HUDEP-2 (cell line): ENCODE measurements at regions not wholly inside any gene's neighbourhood (a gene's known extent, or its start where the extent isn't known, plus 50 kb on each side); places are given as distances from the start of the nearest gene placed in this dataset.
"Not testable (repeated sequence)": the region's sequence is repeated elsewhere in the genome, so short reads cannot be mapped to it uniquely, and the experiment has no call there.

Experiments
- DNase-seq, 76 experiments: peaks; one replicate each; lab custom pipeline; 2025; ENCODE audit not compliant: unreplicated experiment in 76 of 76; lab: John Stamatoyannopoulos, UW

DNA sequence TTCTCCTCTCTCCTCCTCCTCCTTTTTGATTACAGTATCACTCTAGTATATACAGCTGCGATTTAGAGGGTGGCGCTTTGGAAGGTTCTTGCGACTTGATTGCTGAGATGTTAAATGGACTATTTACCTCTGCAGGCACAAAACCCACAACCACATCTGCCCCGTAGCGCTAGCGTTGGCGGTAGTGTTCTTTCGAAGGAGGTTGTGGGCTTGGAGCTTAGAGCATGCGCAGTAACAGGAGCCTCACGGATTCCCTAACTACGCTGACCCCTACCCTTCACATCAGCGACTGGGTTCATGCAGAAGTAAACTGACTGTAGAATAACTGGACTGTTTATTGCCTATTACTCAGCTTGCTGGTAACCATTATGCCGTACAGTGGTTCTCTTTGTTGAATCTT lies 58.0 kb downstream of the CGGBP1 start:
- no peak for DNase-seq

DNA sequence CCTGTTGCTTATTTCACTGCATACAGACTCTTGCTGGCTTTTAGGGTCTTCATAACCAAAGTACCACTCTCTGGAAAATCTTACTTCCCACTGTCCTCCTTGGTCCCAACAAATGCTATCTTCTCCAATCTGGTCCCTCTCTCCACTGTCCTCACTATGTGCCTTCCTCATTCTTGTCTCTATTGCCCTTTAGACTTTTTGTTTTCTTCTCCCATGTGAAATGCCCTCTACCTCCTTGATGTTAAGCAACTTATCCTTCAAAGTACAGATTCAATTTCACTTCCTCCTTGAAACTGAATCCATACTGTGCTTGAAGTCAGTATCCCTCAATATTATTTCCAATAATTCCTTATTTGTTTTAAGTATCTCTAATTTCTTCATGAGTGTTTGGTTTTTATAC lies 60.8 kb downstream of the CGGBP1 start:
- no peak for DNase-seq

DNA sequence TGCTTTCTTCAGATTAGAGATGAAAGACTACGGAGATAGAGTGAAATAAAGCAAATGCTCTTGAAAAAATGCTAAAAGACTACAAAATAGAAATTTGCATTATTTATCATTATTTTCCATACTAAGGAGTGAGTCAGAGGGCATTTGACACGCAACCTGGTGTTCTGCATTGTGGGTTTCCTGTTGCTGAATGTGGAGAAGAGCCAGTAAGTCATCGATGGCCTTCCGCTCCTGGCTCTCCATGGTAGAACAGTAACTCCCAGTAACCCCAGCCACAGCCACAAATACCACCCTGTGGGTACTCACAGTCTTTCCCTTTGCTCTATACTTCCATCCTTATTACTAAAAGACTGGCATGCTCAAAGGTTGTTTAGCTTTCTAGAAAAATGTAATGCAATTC lies 61.5 kb downstream of the CGGBP1 start:
- no peak for DNase-seq

DNA sequence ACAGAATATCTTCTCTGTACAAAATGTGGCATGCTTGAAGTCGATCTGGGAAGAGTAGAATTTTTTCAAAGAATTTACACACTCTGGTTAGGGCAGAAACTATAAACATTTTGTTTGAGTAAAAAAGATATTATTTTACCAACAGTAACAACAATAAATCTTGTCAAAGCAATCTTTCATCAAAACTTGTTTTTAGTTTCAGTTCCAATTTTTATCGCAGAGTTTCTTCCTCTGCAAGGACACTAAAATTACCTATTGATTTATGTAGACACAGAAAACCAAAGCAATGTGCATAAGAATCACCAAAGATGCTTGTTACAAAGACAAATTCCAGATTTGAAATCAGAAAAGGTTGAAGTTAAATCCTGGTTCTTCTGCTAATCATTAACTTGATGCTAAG lies 61.9 kb downstream of the CGGBP1 start:
- no peak for DNase-seq

DNA sequence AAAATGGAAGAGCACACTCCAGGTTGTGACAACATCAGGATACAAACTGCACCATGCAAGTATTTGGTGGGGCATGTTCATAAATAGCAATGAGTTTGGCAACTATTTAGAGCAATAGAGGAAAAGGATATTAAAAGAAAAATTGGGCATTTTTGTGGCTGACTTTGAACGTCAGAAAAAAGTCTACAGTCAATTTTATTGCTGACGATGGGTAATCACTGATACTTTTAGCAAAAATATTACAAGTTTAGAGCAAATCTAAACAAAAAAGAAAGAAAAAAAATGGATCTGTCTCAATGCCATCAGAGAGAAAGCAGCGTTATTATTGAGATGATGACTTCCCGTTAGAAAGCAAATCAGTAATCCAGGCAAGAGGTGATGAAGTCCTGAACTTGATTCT lies 65.2 kb downstream of the CGGBP1 start:
- DNase-seq: no peak

DNA sequence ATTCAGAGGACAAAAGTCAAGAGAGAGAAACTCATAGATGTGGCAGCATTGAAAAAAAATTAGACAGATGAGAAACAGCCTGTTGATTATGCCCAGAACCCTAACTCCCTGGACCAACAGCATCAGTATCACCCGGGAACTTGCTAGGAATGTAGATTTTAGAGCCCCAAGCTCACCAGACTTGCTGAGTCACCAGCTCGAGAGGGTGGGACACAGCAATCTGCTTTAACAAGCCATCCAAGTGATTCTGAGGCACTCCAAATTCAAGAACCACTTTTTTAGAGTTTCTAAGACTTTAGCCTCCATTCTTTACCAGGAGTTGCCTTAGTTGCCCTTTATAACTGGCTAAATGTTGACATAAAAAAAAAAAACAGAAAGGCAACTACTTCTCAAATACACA lies 70.9 kb downstream of the CGGBP1 start:
- DNase-seq: no peak

DNA sequence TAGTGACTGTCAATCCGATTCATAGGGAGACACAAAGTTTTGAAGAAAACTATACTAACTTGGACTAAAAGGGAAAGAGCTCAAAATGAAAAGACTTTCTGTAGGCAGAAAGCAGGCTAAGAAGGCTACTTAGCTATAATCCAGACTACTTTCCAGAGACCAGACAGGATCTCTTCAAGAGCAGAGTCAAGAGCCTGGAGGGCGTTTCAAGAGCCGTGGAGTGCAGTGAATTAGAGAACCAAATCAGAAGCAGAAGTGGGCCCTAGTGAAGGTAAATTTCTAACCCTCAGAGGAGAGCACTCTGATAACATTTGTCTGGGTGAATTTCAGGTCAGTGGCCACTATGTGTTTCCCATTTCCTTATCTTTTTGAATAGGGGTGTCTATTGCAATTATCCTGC lies 76.4 kb downstream of the CGGBP1 start:
- DNase-seq: no peak

DNA sequence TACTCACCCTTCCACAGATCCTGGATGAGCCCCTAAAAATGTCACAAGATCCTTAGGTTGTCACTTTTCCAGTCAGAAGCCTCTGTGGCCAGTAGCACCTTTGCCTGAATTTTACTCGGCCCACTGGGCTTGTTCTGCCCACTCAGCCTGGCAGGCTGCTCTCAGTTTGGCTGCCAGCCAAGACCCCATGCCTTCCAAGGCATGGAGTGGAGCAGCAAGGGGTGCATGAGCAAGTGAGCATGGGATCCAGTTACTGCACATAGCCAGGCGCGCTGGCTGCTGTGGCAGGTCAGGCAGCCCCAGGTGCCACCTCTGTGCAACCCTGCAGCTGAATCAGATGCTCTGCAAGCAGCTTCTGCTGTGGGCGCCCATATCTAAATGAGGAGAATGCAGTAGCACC lies 79.3 kb downstream of the CGGBP1 start:
- DNase-seq: no peak

DNA sequence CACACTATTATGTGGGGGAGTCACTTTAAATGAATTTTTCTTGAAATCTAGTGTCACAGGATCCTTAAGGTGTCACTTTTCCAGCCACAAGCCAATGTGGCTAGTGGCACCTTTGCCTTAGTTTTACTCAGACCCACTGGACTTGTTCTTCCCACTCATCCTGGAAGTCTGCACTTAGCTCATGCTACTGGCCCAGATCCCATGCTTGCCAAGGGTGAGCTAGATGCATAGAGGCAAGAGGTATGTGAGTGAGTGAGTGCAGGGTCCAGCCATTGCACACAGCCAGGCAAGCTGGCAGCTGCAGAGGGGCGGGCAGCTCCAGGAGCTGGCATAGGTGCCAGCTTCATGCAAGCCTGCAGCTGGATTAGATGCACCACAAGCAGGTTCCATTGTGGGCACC lies 81.0 kb downstream of the CGGBP1 start:
- DNase-seq: no peak

DNA sequence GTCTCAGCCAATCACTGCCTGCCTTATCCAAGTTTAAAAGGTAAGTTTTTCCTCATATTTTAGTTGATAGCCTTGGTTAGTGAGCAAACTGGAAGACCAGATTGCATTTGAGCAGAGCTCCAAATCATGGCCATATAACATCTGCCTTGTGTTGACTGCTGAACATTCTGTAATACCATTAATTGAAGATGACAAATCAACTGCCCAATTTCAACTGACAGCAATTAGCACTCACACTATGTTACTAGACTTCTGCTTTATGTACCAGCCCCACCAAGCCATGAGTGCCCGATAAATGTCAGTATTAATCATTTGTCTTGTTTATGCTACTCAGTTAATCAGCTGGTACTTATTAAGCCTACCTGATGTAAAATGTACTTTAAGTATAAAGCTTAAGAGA lies 83.1 kb downstream of the CGGBP1 start:
- no peak for DNase-seq

DNA sequence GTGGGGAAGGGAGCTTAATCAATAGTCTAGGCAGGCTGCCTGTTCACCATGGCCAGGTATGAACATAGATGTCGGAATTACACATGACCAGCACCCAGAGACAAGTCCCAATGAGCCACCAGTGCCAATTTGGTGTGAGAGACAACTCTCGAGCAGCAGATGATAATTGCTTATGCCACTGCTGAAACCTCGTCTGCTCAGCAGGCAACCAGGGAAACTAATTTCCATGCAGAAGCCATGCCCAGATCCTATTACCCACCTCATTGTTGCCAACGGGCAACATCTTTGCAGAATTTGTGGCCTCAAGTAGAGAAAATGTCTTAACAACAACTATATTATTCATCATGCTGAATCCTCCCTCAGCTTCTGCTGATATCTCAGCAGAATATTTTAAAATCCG lies 84.9 kb downstream of the CGGBP1 start:
- no peak for DNase-seq

DNA sequence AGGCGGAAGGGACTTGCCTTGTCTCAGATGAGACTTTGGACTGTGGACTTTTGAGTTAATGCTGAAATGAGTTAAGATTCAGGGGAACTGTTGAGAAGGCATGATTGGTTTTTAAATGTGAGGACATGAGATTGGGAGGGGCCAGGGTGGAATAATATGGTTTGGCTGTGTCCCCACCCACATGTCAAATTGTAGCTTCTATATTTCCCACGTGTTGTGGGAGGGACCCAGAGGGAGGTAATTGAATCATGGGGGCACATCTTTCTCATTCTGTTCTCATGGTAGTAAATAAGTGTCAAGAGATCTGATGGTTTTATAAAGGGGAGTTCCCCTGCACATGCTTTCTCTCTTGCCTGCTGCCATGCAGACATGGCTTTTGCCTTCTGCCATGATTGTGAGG lies 89.2 kb downstream of the CGGBP1 start:
- DNase-seq: no peak

DNA sequence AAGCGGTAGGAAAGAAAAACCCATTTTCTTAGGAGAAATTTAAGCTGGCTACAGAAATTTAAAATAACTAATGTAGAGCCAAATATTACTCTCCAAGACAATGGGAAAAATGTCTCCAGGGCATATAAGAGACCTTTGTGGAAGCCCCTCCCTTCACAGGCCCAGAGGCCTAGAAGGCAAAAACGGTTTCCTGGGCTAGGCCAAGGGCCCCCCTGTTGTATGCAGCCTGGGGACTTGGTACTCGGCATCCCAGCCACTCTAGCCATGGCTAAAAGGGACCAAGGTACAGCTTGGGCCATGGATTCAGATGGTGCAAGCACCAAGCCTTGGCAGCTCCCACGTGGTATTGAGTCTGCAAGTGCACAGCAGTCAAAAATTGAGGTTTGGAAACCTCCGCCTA lies 90.1 kb downstream of the CGGBP1 start:
- no peak for DNase-seq

DNA sequence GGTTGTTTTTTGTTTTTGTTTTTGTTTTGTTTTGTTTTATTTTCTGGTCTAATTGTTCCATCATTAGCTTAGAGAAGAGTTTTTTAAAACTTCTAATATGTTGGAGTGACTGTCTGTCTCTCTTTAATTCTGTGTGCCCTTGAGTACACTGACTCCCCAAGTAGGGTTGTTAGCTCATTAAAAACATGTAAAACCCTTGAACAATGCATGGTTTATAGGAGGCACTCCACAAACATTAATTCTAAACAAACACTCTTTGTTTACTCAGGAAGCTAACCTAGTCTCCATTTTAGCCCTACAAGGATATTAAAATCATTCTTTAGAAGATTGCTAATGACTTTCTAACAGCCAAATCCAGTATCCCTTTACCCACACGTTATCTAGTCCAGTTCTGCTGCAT lies 100.5 kb downstream of the CGGBP1 start:
- DNase-seq: no peak

DNA sequence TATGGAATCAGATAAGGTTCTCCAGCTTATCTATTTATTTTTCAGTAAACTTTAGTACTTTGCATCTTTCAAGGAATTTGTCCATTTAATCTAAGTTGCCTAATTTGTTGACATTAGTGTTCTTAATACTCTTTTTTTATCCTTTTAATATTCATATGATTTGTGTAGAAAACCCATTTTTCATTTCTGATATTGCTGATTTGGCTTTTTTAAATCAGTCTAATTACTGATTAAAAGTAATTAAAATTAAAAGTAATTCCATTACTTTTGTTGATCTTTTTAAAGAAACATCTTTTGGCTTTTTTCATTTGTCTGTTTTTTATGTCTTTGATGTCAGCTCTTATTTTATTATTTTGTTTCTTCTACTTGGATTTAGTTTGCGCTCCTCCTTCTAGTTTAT lies 101.2 kb downstream of the CGGBP1 start:
- no peak for DNase-seq

DNA sequence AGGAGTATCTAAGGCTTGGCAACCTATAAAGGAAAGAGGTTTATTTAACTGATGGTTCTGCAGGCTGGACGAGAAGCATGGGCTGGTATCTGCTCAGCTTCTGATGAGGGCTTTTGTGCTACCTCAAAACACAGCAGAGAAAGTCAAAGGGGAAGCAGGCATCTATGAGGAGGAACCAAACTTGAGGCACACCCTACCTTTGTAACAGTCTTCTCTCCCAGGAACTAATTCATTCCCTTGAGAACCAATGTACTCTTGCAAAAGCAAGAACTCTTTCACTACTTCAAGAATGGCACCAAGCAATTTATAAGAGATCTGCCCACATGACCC lies 109.0 kb downstream of the CGGBP1 start:
- no peak for DNase-seq

DNA sequence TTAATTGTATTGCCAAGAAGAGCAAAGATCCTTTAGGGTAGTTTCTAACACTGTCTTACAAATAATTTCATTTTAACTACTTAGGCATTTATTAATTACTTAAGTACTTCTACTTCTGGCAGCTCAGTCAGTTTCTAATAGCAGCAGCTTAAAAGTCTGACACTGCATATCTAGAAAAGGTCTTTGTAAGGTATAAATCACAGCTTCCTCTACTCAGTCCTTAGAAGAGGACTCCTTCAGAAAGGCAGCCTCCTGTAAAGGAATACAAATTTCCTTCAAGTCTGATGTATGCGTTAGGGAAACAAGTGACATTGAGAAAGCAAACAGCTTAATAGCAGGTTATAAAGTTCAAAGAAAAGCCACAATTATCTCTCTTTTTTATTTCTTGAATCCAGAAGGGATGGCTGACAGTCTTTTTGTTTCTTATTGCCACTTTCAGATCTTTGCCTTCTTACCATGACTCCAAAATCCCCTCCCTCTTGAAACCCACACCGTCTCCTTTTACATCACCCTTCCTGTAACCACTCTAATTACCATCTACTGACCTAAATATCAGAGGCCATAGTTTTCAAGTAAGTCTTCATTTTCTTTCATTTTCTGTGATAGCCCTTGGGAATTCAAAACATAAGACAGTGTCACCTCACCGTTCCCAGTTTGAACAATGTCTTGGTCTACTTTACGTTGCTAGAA lies 109.5 kb downstream of the CGGBP1 start:
- DNase-seq: no peak

DNA sequence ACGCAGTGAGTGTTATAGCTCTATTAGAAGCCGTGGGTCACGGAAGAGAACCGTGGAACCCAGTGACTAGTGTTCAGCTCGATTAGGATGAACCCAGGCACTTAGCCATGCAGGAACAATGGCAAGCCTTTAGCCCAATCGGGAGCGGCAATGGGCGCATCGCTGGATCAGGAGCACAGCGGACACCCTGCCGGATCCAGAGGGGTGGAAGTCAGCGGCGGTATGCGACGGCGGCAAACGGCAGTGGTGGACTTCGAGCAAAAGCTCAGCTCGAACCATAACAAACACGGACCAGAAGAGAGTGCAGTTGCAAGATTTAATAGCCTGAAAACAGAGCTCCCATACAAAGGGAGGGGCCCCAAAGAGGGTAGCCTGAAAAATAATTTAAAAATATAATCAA lies 112.8 kb downstream of the CGGBP1 start:
- DNase-seq: not testable (repeated sequence)

DNA sequence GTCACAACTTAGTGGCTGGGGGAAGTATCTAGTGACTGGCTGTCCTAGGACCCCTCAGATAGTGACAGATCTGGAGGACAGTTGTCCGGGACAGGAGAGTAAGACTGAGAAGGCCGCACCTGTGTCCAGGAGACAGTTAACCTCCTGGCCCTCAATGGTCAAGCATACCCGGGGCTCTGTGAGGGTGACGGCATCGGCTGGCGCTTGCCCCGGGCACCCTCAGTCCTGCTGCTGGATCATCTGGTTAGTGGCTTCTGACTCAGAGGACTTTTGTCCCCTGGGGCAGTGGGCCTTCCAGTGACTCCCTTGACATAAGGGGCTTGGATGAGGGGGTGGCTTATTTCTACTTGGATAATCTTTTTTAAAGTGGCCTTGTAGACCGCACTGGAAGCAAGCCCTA lies 116.5 kb downstream of the CGGBP1 start:
- not testable (repeated sequence) for DNase-seq

DNA sequence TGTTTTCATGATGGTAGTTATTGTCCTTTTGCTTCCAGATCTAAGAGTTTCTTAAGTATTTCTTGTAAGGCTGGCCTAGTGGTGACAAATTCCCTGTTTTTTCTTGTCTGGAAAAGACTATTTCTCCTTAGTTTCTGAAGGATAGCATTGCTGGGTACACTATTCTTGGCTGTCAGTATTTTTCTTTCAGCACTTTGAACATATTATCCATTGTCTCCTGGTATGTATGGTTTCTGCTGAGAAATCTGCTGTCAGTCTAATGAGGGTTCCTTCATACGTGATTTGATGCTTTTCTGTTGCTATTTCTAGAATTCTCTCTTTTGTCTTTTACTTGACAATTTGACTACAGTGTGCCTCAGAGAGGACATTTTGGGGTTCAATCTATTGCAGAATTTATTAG lies 134.3 kb downstream of the CGGBP1 start:
- no peak for DNase-seq

DNA sequence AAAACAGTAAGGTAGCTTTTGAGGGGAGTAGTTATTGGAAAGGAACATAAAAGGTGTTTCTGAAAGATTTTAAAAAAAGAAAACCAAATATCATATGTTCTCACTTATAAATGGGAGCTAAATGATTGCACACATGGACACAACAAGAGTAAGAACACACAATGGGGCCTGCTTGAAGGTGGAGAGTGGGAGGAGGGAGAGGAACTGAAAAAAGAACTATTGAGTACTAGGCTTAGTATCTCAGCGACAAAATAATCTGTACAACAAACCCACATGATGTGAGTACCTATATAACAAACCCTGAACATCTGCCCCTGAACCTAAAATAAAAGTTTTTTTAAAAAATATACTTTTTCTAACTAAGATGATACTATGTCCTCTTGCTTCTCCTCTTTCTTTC lies 138.3 kb downstream of the CGGBP1 start:
- no peak for DNase-seq

DNA sequence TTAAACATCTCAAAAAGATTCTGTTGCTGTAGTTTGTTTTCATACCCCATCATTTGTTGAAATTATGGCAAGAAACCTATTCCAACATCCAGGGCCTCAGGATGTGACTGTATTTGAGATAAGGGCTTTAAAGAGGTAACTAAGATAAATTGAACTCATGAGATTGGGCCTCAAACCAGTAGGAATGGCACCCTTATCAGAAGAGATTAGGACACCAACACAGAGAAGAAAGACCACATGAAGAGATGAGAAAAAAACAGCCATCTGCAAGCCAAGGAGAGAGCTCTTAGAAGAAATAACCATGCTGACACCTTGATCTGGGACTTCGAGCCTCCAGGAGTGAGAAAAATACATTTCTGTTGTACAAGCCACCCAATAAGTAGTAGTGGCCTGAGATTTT lies 157.7 kb downstream of the CGGBP1 start:
- DNase-seq: no peak

DNA sequence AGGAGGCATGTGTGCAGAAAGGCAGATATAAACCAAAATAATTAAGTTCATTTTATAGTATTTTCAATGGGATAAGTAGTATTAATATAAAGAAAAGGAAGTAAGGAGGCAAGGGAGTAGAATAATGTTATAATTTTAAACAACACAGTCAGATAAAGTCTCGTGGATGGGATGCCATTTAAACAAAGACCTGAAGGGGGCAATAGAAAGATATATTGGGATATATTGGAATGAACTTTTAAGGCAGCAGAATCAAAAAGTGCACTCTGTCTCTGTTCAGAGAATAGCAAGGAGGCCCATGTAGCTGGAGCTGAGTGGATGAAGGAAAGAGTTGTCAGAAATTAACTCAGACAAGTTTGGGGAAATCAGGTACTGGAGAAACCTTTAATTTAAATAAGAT lies 158.7 kb downstream of the CGGBP1 start:
- DNase-seq: peak in 4 of 76 experiments; percentile 2 to 13 (median 4)
